ENCODE measurements at regions not wholly inside any gene's neighbourhood (a gene's known extent, or its start where the extent isn't known, plus 50 kb on each side); places are given as distances from the start of the nearest gene placed in this dataset.

- Histone ChIP-seq H3K4me1 (ENCODE audit: control insufficient read depth in 4 of 4, insufficient read depth in 4 of 4, low read length in 3 of 4) (no peaks in the 10 kb centered on the region), H3K27ac (ENCODE audit: low read depth in 1 of 2, low read length in 2 of 2) (no peak overlapping the region), H3K9ac (ENCODE audit: low read depth in 1 of 2, low read length in 2 of 2) (no peak overlapping the region), H3K27me3 (ENCODE audit: control insufficient read depth in 4 of 4, insufficient read depth in 4 of 4, low read length in 3 of 4) (no peaks in the 10 kb centered on the region), H3K4me3 (ENCODE audit: low read depth in 1 of 3, low read length in 3 of 3) (no peak overlapping the region), H3K9me3 (ENCODE audit: control insufficient read depth in 4 of 4, low read length in 3 of 4) (no peaks in the 10 kb centered on the region), H3K36me3 (ENCODE audit: control insufficient read depth in 4 of 4, insufficient read depth in 3 of 4, low read depth in 1 of 4, low read length in 3 of 4) (no peaks in the 10 kb centered on the region)
- DNase-seq (ENCODE audit: low spot score), result no peak
- 70% methylated on average over 3 of the region's 3 CpGs for WGBS
- TF ChIP-seq FOXA1 (IDR thresholded peaks at IDR 0.05) (no peak), HNF4A (conservative IDR thresholded peaks at IDR 0.05) (no peak), GABPA (IDR thresholded peaks at IDR 0.05 in 1 of 2, conservative IDR thresholded peaks at IDR 0.05 in 1 of 2) (no peak), EGR1 (IDR thresholded peaks at IDR 0.05; ENCODE audit: low read depth in 2 of 2) (no peak), NR2F2 (IDR thresholded peaks at IDR 0.05) (no peak), RAD21 (IDR thresholded peaks at IDR 0.05) (no peak), YY1 (IDR thresholded peaks at IDR 0.05) (no peak)
Observed at GRCh38 chr7:106992511-106992910, 52.0 kb upstream of the PRKAR2B start.

Data from liver (tissue), 7 donors.